Astrocyte of the spinal cord (primary cell): ENCODE measurements at regions not wholly inside any gene's neighbourhood (a gene's known extent, or its start where the extent isn't known, plus 50 kb on each side); places are given as distances from the start of the nearest gene placed in this dataset.

ENCODE experiments used
- DNase-seq: peaks from one replicate; pipeline ENCODE4 v3.0.0; 2011; ENCODE audit warnings: low read depth, low spot score
- H3K4me3 ChIP-seq: 2 replicates; pipeline ENCODE4 v1.5.1; 2011; ENCODE audit warnings: low read depth, mild to moderate bottlenecking, low read length, moderate library complexity
- CTCF ChIP-seq: IDR thresholded peaks from 2 replicates; pipeline ENCODE4 v1.5.1; 2012; ENCODE audit warnings: low read depth, mild to moderate bottlenecking, low read length, inconsistent platforms
- in situ Hi-C: cut with HindIII; loops from 2 replicates; pipeline ENCODE4 v1.10.0; 2017; ENCODE audit warnings: low sequenced_read_pairs

GRCh38 chr3:194204042-194204987 lies 68.4 kb downstream of the HES1 start:
- TF ChIP-seq CTCF = no peak
- in situ Hi-C loops = no loop called here
- no peak for DNase-seq
- peak overlapping the region; percentile 21 for H3K4me3 ChIP-seq

GRCh38 chr3:194205675-194206133 lies 69.8 kb downstream of the HES1 start:
- in situ Hi-C loops = no loop called here

GRCh38 chr3:194206320-194206719 lies 70.4 kb downstream of the HES1 start:
- H3K4me3 ChIP-seq = no peak overlapping the region
- TF ChIP-seq CTCF = no peak

More at GRCh38 chr3:194205675-194206133, 69.8 kb downstream of the HES1 start:
- no peak for TF ChIP-seq CTCF
- peak; percentile 21 for DNase-seq
- no peak overlapping the region for H3K4me3 ChIP-seq

GRCh38 chr3:194208709-194209108 lies 72.8 kb downstream of the HES1 start:
- TF ChIP-seq CTCF = no peak
- H3K4me3 ChIP-seq = no peak overlapping the region
- DNase-seq = no peak
- in situ Hi-C loops = no loop called here

More at GRCh38 chr3:194206320-194206719, 70.4 kb downstream of the HES1 start:
- in situ Hi-C loops = no loop called here
- peak; percentile 8 for DNase-seq

- no peak for DNase-seq
- in situ Hi-C loops = no loop called here
- no peak for TF ChIP-seq CTCF
- H3K4me3 ChIP-seq = no peak overlapping the region
These were observed 76.4 kb downstream of the HES1 start for GRCh38 chr3:194212161-194212844.

GRCh38 chr3:194212845-194213331 lies 76.9 kb downstream of the HES1 start:
- no peak for DNase-seq
- H3K4me3 ChIP-seq = no peak overlapping the region
- in situ Hi-C loops = no loop called here
- no peak for TF ChIP-seq CTCF
